Osteocyte (in vitro differentiated cells): ENCODE measurements at regions not wholly inside any gene's neighbourhood (a gene's known extent, or its start where the extent isn't known, plus 50 kb on each side); places are given as distances from the start of the nearest gene placed in this dataset.

Experiments used
- DNase-seq: peaks from one replicate; pipeline ENCODE4 v3.0.0; 2021; ENCODE audit warnings: mixed read lengths; ENCODE audit not compliant: unreplicated experiment; ENCODE audit errors: extremely low spot score
- H3K27ac Mint-ChIP-seq: one replicate; pipeline ENCODE4 v1.8.0; 2021; ENCODE audit warnings: mild to moderate bottlenecking, mixed read lengths; ENCODE audit not compliant: unreplicated experiment
- H3K27me3 Mint-ChIP-seq: one replicate; pipeline ENCODE4 v1.8.0; 2021; ENCODE audit warnings: mixed read lengths; ENCODE audit not compliant: unreplicated experiment
- H3K36me3 Mint-ChIP-seq: one replicate; pipeline ENCODE4 v1.8.0; 2021; ENCODE audit warnings: mixed read lengths; ENCODE audit not compliant: unreplicated experiment
- H3K4me1 Mint-ChIP-seq: one replicate; pipeline ENCODE4 v1.8.0; 2021; ENCODE audit warnings: mixed read lengths; ENCODE audit not compliant: unreplicated experiment
- H3K4me3 Mint-ChIP-seq: one replicate; pipeline ENCODE4 v1.8.0; 2021; ENCODE audit warnings: mild to moderate bottlenecking, moderate library complexity, mixed read lengths; ENCODE audit not compliant: unreplicated experiment
- H3K9me3 Mint-ChIP-seq: one replicate; pipeline ENCODE4 v1.8.0; 2021; ENCODE audit warnings: mixed read lengths; ENCODE audit not compliant: unreplicated experiment
- CTCF ChIP-seq: fragments of 200-600 bp; sonication (generic); IDR thresholded peaks from 2 replicates; pipeline ENCODE4 v1.5.0; 2021; ENCODE audit warnings: antibody characterized with exemption, mild to moderate bottlenecking, moderate library complexity

DNA sequence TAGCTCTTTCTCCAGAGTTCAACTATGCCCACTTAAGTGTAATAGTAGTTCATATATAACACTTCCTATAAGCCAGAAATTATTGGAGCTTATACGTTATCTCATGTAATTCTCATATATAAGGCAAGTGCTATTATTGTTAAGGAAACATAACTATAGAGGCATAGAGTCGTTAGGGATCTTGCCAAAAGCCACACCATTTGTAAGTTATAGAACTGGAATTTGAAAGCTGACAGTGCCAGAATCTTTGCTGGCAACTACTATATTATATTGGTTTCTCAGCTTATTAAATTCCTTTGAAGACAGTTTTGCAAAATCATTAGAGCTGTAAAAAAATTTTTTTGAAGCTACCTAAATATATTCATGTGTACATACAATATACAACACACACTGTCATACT lies 51.0 kb upstream of the MBNL2 start:
- TF ChIP-seq CTCF: no peak
- Mint-ChIP-seq H3K36me3 (no peaks in the 10 kb centered on the region), H3K4me3 (no peak overlapping the region), H3K9me3 (no peaks in the 10 kb centered on the region), H3K27ac (no peak overlapping the region), H3K4me1 (no peaks in the 10 kb centered on the region), H3K27me3 (peaks cover 5% of the 10 kb centered on the region)
- DNase-seq: no peak
